ENCODE measurements at regions not wholly inside any gene's neighbourhood (a gene's known extent, or its start where the extent isn't known, plus 50 kb on each side); places are given as distances from the start of the nearest gene placed in this dataset.
"Not testable (repeated sequence)": the region's sequence is repeated elsewhere in the genome, so short reads cannot be mapped to it uniquely, and the experiment has no call there.

DNA sequence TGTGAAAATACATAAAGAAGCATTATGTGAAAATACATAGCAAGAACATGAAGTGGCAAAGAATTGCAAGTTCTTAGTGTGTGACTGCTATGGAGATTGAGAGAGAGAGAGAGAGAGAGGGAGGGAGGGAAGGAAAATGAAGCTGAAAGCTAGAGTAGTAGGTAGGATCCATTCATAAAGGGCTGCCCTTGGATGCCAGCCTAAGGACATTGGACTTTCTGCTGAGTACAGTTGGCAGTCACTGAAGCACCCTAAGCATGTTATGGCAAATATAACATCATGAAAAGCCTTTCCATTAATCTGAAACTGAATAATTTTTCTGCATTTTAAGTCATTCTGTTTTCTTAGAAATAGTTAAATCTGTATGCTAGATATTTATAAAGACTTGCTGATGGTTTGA, 333.4 kb upstream of the NBPF12 start:
- TF ChIP-seq, protein P1, sequence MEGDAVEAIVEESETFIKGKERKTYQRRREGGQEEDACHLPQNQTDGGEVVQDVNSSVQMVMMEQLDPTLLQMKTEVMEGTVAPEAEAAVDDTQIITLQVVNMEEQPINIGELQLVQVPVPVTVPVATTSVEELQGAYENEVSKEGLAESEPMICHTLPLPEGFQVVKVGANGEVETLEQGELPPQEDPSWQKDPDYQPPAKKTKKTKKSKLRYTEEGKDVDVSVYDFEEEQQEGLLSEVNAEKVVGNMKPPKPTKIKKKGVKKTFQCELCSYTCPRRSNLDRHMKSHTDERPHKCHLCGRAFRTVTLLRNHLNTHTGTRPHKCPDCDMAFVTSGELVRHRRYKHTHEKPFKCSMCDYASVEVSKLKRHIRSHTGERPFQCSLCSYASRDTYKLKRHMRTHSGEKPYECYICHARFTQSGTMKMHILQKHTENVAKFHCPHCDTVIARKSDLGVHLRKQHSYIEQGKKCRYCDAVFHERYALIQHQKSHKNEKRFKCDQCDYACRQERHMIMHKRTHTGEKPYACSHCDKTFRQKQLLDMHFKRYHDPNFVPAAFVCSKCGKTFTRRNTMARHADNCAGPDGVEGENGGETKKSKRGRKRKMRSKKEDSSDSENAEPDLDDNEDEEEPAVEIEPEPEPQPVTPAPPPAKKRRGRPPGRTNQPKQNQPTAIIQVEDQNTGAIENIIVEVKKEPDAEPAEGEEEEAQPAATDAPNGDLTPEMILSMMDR (IDR thresholded peaks at IDR 0.05; ENCODE audit: low read depth, low read length) = not testable (repeated sequence)
- TF ChIP-seq POLR2A (IDR thresholded peaks at IDR 0.05; ENCODE audit: extremely low read depth, insufficient read length) = not testable (repeated sequence)
- TF ChIP-seq, protein P2, sequence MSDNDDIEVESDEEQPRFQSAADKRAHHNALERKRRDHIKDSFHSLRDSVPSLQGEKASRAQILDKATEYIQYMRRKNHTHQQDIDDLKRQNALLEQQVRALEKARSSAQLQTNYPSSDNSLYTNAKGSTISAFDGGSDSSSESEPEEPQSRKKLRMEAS (IDR thresholded peaks at IDR 0.05; ENCODE audit: low read depth, low read length) = not testable (repeated sequence)
